ENCODE measurements at regions not wholly inside any gene's neighbourhood (a gene's known extent, or its start where the extent isn't known, plus 50 kb on each side); places are given as distances from the start of the nearest gene placed in this dataset.

DNA sequence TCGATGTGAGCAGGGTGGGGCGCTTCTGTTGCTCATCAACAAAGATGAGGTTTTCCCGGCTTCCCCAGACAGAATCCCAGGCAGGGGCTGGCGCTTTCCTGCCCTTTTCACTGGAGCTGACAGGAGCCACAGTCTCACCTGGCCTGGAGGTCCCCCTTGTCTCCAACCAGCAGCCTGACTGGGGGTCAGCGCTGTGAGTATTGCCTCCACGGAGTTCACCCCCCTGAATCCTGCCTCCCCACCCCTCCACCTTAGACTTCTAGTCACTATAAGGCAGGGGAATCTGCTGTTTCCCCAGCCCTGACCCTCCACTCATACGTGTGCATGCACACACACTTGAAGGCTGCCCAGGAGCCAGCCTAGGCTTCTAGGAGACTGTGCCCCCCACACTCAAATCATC, 58.8 kb upstream of the LYVE1 start:
- no peak overlapping the region for H3K4me3 ChIP-seq
- WGBS, 2 donors, result 74 to 96% methylated on average over 4 to 7 of the region's 7 CpGs
- H3K27me3 ChIP-seq, result no peaks in the 10 kb centered on the region
- H3K4me1 ChIP-seq, result peaks cover 11% of the 10 kb centered on the region
- intact Hi-C loops (cut with DNase I; ENCODE audit: low total_unique reads), result no loop called here
- DNase-seq, result no peak
- no peaks in the 10 kb centered on the region for H3K36me3 ChIP-seq (ENCODE audit: low read depth, missing control alignments)
- TF ChIP-seq, protein P1, sequence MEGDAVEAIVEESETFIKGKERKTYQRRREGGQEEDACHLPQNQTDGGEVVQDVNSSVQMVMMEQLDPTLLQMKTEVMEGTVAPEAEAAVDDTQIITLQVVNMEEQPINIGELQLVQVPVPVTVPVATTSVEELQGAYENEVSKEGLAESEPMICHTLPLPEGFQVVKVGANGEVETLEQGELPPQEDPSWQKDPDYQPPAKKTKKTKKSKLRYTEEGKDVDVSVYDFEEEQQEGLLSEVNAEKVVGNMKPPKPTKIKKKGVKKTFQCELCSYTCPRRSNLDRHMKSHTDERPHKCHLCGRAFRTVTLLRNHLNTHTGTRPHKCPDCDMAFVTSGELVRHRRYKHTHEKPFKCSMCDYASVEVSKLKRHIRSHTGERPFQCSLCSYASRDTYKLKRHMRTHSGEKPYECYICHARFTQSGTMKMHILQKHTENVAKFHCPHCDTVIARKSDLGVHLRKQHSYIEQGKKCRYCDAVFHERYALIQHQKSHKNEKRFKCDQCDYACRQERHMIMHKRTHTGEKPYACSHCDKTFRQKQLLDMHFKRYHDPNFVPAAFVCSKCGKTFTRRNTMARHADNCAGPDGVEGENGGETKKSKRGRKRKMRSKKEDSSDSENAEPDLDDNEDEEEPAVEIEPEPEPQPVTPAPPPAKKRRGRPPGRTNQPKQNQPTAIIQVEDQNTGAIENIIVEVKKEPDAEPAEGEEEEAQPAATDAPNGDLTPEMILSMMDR (IDR thresholded peaks at IDR 0.05), result no peak
- TF ChIP-seq POLR2A (IDR thresholded peaks at IDR 0.05), result no peak
- no peak overlapping the region for H3K27ac ChIP-seq
- H3K9me3 ChIP-seq, result no peaks in the 10 kb centered on the region

DNA sequence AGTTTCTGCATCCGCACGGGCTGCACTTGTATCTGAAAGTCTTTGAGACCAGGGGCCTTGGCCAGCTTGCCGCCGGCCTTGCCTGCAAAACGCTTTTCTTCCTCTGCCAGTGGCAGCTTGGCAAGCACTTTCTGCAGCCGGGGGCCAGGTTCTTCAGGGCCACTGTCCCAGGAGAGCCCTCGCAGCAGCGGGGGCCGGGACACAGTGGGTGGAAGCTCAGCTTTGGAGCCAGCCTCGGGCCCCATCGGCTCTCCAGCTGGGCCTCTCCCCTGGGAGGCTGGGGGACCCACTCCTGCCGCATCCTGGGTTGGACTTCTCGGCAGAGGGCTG, 57.5 kb upstream of the LYVE1 start:
- Histone ChIP-seq H3K9me3 (no peaks in the 10 kb centered on the region), H3K27ac (peak overlapping the region; percentile 49 to 72)

DNA sequence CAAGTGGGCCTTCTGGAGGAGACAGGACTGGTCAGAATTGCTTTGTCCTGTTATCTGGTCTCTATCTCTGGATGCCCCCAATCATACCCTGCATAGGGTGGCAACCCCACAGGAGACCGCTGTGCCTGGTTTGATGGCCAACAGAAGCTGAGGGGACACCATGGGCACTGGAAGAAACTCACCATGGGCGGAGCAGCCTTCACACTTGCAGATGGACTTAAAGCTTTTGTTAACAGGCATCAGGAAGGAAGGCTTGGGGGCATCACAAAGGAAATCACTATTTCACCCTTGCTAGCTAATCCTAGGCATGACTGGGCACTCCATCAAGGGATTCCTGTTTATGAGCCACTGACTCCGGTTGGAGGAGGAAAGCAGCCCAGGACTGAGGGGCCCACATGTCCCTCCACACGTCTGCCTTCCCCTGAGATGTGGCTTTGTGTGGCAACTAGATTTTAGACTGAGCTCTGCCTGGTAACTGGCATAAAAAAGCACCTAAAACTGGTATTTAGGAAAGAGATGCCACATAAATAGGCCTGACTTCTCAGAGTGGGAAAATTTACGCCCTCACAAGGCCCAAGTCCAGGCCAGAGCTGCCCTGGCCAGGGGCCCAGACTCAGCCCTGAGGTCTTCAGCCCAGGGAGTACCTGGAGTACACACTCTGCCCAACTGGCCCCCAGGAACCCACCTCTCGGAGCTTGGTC, 57.0 kb upstream of the LYVE1 start:
- intact Hi-C loops (cut with DNase I; ENCODE audit: low total_unique reads), result no loop called here
- 62 to 79% methylated on average over 5 to 6 of the region's 6 CpGs for WGBS, 2 donors
- no peaks in the 10 kb centered on the region for H3K9me3 ChIP-seq
- no peak overlapping the region for H3K4me3 ChIP-seq
- DNase-seq, result no peak
- no peaks in the 10 kb centered on the region for H3K27me3 ChIP-seq
- TF ChIP-seq, protein P1 (IDR thresholded peaks at IDR 0.05), result no peak
- no peak for TF ChIP-seq POLR2A (IDR thresholded peaks at IDR 0.05)
- peak overlapping the region; percentile 49 to 72 for H3K27ac ChIP-seq
- H3K4me1 ChIP-seq, result peaks cover 11% of the 10 kb centered on the region
- H3K36me3 ChIP-seq (ENCODE audit: low read depth, missing control alignments), result no peaks in the 10 kb centered on the region

More for the DNA sequence above, 57.5 kb upstream of the LYVE1 start:
- intact Hi-C loops (cut with DNase I; ENCODE audit: low total_unique reads), result no loop called here
- H3K4me3 ChIP-seq, result no peak overlapping the region
- WGBS, 2 donors, result 54% methylated on average over 13 of the region's 13 CpGs; no CpG with 5 or more reads in 1 of the 2 donors
- H3K4me1 ChIP-seq, result peaks cover 11% of the 10 kb centered on the region
- H3K36me3 ChIP-seq (ENCODE audit: low read depth, missing control alignments), result no peaks in the 10 kb centered on the region
- no peak for DNase-seq
- TF ChIP-seq POLR2A (IDR thresholded peaks at IDR 0.05), result no peak
- TF ChIP-seq, protein P1 (IDR thresholded peaks at IDR 0.05), result no peak
- no peaks in the 10 kb centered on the region for H3K27me3 ChIP-seq

DNA sequence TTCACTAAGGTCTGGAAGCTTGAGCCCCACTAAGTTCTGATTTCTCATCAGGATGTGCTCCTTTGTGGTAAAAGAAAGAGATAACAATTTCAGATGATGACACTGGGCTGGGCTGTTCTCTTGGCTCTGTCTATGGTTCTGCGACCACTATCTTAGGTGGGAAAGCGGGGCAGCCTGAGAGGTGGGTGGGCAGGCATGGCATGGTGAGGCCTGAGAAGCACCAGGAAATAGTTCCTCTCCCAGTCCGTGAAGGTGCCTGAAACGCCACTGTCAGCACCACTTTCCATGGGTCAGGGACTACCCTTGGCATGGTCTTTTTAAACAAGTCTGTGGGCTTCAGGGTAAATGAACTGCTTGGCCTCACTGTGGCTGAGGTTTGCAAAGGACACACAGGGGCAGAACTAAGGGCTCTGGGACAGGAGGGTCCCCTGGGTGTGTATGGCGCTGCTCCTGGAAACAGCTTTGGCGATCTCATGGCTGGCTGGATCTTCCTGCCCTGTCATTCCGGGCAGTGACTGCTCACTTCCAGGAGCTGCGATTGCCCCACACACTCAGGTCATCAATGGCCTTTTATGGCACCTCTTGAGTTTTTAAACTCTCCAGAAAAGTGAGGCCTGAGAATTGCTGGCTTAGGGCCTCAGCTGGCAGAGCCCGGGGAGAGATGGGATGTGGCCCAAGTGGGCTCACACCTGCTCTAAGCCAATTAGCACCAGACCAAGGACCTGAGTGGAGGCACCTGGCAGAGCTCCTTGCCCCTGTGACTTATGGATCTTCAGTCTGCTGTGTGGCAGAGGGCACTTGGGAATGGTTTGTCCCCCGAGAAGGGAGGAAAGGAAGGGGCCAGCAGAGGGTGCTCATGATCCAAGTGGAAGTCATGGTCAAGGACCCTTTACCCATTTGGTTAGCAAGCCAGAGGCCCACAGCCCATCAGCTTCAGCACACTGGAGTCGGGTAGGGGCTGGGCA, 55.6 kb upstream of the LYVE1 start:
- no peaks in the 10 kb centered on the region for H3K27me3 ChIP-seq
- no peaks in the 10 kb centered on the region for H3K36me3 ChIP-seq (ENCODE audit: low read depth, missing control alignments)
- WGBS, 2 donors, result 80 to 88% methylated on average over 9 to 11 of the region's 11 CpGs
- intact Hi-C loops (cut with DNase I; ENCODE audit: low total_unique reads), result no loop called here
- TF ChIP-seq POLR2A (IDR thresholded peaks at IDR 0.05), result no peak
- TF ChIP-seq, protein P1 (IDR thresholded peaks at IDR 0.05), result peak in 1 of 3 experiments; percentile 24
- H3K9me3 ChIP-seq, result no peaks in the 10 kb centered on the region
- peak; percentile 36 for DNase-seq
- peak overlapping the region in 1 of 2 donors; percentile 72 for H3K27ac ChIP-seq
- no peak overlapping the region for H3K4me3 ChIP-seq
- H3K4me1 ChIP-seq, result peaks cover 15% of the 10 kb centered on the region

Data from testis (tissue), 2 donors.